ENCODE measurements at regions not wholly inside any gene's neighbourhood (a gene's known extent, or its start where the extent isn't known, plus 50 kb on each side); places are given as distances from the start of the nearest gene placed in this dataset.

DNA sequence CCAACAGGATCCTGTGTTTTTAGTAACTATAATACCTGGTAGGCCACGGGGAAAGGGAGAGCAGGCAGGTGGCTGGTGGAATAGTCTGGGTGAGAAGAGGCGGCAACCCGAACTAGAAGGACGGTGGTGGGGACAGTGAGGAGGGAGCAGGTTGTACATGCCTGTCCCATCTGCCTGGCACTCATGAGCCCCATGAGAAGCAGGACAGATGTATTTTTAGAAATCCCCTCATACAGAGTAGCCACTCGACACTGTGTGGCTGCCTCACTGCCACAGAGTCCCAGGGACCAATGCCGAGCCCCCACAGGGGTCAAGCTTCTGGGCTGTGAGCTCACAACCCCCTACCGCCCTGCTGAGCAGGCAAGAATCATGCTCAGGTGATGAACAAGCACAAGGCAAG is 136.6 kb downstream of the SEC61B start:
- Histone ChIP-seq H4K20me1 (ENCODE audit: control insufficient read depth, insufficient read depth, insufficient read length) (no peaks in the 10 kb centered on the region), H2AK5ac (ENCODE audit: insufficient read length, low read length) (no peak overlapping the region), H3K27ac (ENCODE audit: insufficient read length, low read depth, low read length) (no peak overlapping the region), H3K9me3 (ENCODE audit: control insufficient read depth, low read depth, low read length) (no peaks in the 10 kb centered on the region), H3K23me2 (ENCODE audit: insufficient read length, low read depth, low read length, poor library complexity, severe bottlenecking) (no peaks in the 10 kb centered on the region), H4K5ac (ENCODE audit: insufficient read length, low read depth, low read length) (no peak overlapping the region), H2AFZ (ENCODE audit: low read length) (no peak overlapping the region), H4K8ac (replicated peaks; ENCODE audit: insufficient read length, low read depth, low read length) (no peak overlapping the region), H3K56ac (ENCODE audit: insufficient read length, low read depth, low read length) (no peak overlapping the region), H3K9ac (ENCODE audit: extremely low read depth, insufficient read length, low read length) (no peak overlapping the region), H3K79me2 (ENCODE audit: insufficient read depth, low read length) (no peaks in the 10 kb centered on the region), H2BK20ac (ENCODE audit: low read depth, low read length, poor library complexity, severe bottlenecking) (no peak overlapping the region), H3K27me3 (ENCODE audit: insufficient read depth, low read length) (no peaks in the 10 kb centered on the region), H2BK15ac (ENCODE audit: low read depth, low read length) (no peak overlapping the region), H3K4me1 (ENCODE audit: insufficient read depth, low read length) (no peaks in the 10 kb centered on the region), H2BK120ac (ENCODE audit: low read depth, low read length, poor library complexity, severe bottlenecking) (no peak overlapping the region), H3K4me2 (ENCODE audit: insufficient read depth, insufficient read length, low read length) (no peak overlapping the region), H3K18ac (ENCODE audit: insufficient read length, low read depth, low read length) (no peak overlapping the region), H3K14ac (ENCODE audit: insufficient read depth, low read length) (no peak overlapping the region; the same call in 1 of the 2 replicates), H2BK5ac (ENCODE audit: insufficient read length, low read length) (no peak overlapping the region), H3T11ph (ENCODE audit: low read length) (no peak overlapping the region), H3K23ac (ENCODE audit: insufficient read length, low read depth, low read length) (no peak overlapping the region), H4K91ac (ENCODE audit: insufficient read length, low read depth, low read length) (no peak overlapping the region), H3K79me1 (ENCODE audit: insufficient read depth, low read depth, low read length, poor library complexity, severe bottlenecking) (no peaks in the 10 kb centered on the region), H2BK12ac (ENCODE audit: insufficient read length, low read depth, low read length) (no peak overlapping the region), H3K4ac (ENCODE audit: low read depth, low read length) (no peak overlapping the region)
- H3K9me3 Mint-ChIP-seq = no peaks in the 10 kb centered on the region
- no peak overlapping the region for H3K4me3 Mint-ChIP-seq
- no peak for DNase-seq
- WGBS (ENCODE audit: extremely low coverage, insufficient read length, low lambda C conversion rate) = no CpG with 5 or more reads among the region's 7 CpGs
- no peaks in the 10 kb centered on the region for H3K36me3 Mint-ChIP-seq (ENCODE audit: insufficient read depth in 1 of 3, low read depth in 3 of 3)
- TF ChIP-seq, protein P1, sequence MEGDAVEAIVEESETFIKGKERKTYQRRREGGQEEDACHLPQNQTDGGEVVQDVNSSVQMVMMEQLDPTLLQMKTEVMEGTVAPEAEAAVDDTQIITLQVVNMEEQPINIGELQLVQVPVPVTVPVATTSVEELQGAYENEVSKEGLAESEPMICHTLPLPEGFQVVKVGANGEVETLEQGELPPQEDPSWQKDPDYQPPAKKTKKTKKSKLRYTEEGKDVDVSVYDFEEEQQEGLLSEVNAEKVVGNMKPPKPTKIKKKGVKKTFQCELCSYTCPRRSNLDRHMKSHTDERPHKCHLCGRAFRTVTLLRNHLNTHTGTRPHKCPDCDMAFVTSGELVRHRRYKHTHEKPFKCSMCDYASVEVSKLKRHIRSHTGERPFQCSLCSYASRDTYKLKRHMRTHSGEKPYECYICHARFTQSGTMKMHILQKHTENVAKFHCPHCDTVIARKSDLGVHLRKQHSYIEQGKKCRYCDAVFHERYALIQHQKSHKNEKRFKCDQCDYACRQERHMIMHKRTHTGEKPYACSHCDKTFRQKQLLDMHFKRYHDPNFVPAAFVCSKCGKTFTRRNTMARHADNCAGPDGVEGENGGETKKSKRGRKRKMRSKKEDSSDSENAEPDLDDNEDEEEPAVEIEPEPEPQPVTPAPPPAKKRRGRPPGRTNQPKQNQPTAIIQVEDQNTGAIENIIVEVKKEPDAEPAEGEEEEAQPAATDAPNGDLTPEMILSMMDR (conservative IDR thresholded peaks at IDR 0.05) = no peak
- peaks cover 11 to 17% of the 10 kb centered on the region in 2 experiments for H3K4me1 Mint-ChIP-seq
- no peak overlapping the region for H3K27ac Mint-ChIP-seq
- H3K27me3 Mint-ChIP-seq (ENCODE audit: low read depth) = peaks cover 17% of the 10 kb centered on the region
